Keratinocyte (primary cell): ENCODE measurements at regions not wholly inside any gene's neighbourhood (a gene's known extent, or its start where the extent isn't known, plus 50 kb on each side); places are given as distances from the start of the nearest gene placed in this dataset.

Experiments used
- EZH2 ChIP-seq: IDR thresholded peaks from one replicate; pipeline ENCODE4 v1.6.1; 2012; ENCODE audit warnings: inconsistent platforms, mild to moderate bottlenecking, low read length, moderate library complexity
- TF ChIP-seq, protein P1 (sequence below), 3 experiments: IDR thresholded peaks in 1 of 3; conservative IDR thresholded peaks in 1 of 3; optimal IDR thresholded peaks in 1 of 3; 2 replicates in 2 of 3; 3 replicates in 1 of 3; pipeline versions ENCODE3 to v1.5.1; 2011; ENCODE audit warnings: low read length in 3 of 3, mild to moderate bottlenecking in 3 of 3, moderate library complexity in 2 of 3, control low read depth in 1 of 3, inconsistent platforms in 1 of 3; ENCODE audit not compliant: insufficient read depth in 2 of 3; ENCODE audit errors: extremely low read depth in 1 of 3

DNA sequence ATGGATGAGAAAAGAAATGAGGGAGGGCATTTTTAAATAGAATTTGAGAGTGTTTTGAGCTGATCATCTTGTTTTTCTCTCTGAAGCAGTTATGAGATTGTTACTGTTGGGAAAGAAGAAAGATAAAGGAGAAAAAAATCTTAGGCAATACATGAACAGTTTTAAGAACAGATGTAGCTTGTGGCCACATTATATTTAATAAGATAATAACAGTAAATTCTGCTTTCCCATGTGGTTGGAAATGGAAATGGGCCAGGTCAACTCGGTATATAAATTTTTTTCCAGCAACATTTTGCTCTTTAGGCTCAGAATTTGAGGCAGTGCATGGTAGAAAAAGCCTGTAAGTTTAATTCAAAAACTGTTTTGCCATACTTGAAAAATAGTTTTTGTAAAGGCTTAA lies 118.7 kb downstream of the POSTN start:
- TF ChIP-seq, protein P1, sequence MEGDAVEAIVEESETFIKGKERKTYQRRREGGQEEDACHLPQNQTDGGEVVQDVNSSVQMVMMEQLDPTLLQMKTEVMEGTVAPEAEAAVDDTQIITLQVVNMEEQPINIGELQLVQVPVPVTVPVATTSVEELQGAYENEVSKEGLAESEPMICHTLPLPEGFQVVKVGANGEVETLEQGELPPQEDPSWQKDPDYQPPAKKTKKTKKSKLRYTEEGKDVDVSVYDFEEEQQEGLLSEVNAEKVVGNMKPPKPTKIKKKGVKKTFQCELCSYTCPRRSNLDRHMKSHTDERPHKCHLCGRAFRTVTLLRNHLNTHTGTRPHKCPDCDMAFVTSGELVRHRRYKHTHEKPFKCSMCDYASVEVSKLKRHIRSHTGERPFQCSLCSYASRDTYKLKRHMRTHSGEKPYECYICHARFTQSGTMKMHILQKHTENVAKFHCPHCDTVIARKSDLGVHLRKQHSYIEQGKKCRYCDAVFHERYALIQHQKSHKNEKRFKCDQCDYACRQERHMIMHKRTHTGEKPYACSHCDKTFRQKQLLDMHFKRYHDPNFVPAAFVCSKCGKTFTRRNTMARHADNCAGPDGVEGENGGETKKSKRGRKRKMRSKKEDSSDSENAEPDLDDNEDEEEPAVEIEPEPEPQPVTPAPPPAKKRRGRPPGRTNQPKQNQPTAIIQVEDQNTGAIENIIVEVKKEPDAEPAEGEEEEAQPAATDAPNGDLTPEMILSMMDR (optimal IDR thresholded peaks at IDR 0.05 in 1 of 3, IDR thresholded peaks at IDR 0.05 in 1 of 3, conservative IDR thresholded peaks at IDR 0.05 in 1 of 3; ENCODE audit: extremely low read depth in 1 of 3, insufficient read depth in 2 of 3, low read length in 3 of 3), result no peak
- no peak for TF ChIP-seq EZH2
